Stimulated activated CD4-positive, alpha-beta T cell treated with anti-CD3 and anti-CD28 coated beads, Interleukin-15, amount 100 ng/mL, for 1 hour (primary cell): ENCODE measurements at regions not wholly inside any gene's neighbourhood (a gene's known extent, or its start where the extent isn't known, plus 50 kb on each side); places are given as distances from the start of the nearest gene placed in this dataset.
A peak's percentile ranks its signal among the peaks of the same experiment; 100 is the strongest.

ENCODE experiments used
- DNase-seq, 2 donors: peaks; one replicate each; pipeline ENCODE4 v3.0.0-alpha.2; 2020; ENCODE audit warnings: low read depth in 1 of 2, low spot score in 1 of 2

GRCh38 chr10:78571891-78572290 is 496.9 kb upstream of the ZMIZ1 start:
- no peak for DNase-seq

DNA sequence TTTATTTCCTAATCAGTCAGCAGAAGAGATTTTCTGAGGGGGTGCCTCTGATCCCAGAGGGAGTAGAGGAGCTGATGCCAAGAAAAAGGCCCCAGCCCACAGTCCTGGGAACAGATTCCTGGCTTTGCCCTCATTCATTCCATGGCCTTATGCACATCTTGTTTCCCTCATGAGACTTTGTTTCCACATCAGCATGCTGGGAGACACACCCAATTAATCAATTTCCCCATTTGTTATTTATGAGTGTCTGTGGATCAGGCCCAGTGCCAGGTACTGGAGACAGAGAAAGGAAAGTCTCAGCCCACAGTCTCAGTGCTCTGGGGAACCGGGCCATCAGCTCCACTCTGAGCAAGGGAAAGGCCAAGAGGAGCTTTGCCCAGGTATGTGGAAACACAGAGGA is 496.2 kb upstream of the ZMIZ1 start:
- no peak for DNase-seq

DNA sequence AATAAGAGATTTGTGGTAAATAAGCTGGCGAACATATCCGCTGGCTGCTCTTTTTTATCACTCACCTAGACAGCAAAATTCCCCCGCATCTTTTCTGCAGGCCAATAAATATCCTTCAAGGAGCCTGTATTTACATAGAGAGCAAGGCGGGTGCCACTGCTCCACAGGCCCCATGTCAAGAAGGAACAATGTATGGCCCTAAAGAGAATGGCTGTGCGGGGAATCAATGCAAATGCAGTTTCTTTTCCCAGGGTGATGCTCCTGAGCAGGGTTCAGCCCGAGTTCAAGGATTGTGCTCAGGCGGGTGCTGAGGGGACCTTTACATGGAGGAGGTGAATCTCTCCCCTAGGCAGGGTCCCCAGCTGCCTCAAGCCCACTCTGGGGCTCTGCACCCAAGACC is 494.2 kb upstream of the ZMIZ1 start:
- no peak for DNase-seq

DNA sequence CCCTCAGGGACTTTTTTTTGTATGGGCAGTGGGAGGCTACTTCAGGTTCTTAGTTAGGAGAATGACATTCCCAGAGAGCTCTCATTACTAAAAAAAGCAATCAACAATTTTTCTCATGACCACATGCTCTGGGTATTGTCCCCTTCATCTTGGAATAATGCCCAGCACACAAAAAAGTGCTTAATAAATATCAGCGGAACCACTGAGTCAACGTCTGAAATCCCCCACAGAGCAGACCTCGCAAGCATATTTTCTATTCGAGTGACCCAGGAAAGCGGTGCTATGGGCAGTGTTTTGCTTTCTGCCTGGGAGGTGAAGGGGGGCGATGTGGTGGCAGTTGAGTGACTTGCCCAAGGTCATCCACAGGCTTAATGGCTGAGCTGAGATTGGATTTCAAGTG is 493.4 kb upstream of the ZMIZ1 start:
- DNase-seq, result no peak

DNA sequence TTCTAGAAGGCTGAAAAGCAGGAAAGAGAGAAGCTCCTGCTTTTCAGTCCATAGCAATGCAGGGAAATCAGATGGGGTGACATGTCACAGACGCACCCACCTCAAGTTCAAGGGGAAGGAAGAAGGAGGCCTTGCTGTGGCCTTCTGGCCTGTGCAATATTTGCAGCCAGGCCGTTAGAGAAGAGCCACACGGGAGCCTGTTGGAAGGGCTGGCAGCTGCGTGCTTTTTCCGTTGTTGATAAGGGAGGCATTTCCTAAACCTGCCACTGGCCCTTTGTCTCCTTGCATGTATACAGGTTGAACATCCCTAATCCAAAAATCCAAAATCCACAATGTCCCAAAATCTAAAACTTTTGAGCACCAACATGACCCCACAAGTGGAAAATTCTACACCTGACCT is 492.5 kb upstream of the ZMIZ1 start:
- DNase-seq, result no peak

- no peak for DNase-seq
Measured at GRCh38 chr10:78577712-78578111, 491.1 kb upstream of the ZMIZ1 start.

- peak in 1 of 2 donors; percentile 38 for DNase-seq
Measured at GRCh38 chr10:78578929-78579328, 489.8 kb upstream of the ZMIZ1 start.

- DNase-seq, result no peak
Measured at GRCh38 chr10:78579576-78579975, 489.2 kb upstream of the ZMIZ1 start.

GRCh38 chr10:78579995-78580394 is 488.8 kb upstream of the ZMIZ1 start:
- no peak for DNase-seq

GRCh38 chr10:78581133-78581694 is 487.6 kb upstream of the ZMIZ1 start:
- no peak for DNase-seq

DNA sequence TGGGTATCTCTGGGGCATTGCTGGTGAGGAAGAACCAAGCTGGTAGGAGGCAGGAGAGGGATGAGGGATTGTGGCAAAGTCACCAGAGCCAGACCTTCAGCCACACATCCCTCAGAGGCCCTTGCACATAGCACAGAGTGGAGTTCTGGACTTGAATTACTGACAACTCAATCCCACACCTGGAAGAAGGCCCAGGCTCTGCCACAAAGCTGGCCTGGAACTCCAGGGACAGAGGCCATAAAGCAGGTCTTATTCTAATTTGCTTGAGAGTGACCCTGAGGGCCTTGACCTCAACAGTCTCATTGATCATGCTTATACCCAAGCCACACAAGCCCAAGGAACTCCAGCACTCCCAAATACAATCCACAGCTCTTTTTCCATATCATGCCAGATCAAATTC is 486.2 kb upstream of the ZMIZ1 start:
- no peak for DNase-seq

GRCh38 chr10:78584266-78584665 is 484.5 kb upstream of the ZMIZ1 start:
- DNase-seq, result no peak

- DNase-seq, result no peak
Measured at GRCh38 chr10:78584681-78585080, 484.1 kb upstream of the ZMIZ1 start.

DNA sequence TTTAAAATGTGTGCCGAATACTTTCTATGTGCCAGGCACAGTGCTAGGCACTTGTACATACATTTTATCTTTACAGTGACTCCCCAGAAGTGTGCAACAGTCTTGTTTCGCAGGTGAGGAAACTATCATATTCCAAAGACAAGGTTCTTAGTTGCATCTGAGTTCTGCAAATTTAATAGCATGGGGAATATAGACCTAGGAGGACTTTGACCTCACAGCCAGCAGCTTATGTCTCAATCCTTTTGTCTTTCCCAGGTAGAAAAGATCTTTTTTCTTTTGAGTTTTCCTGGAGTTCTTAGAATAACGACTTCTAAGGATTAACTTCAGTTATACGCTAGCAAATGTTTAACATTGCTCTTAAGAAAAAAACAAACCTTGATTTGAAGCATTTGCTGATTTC is 482.8 kb upstream of the ZMIZ1 start:
- no peak for DNase-seq

DNA sequence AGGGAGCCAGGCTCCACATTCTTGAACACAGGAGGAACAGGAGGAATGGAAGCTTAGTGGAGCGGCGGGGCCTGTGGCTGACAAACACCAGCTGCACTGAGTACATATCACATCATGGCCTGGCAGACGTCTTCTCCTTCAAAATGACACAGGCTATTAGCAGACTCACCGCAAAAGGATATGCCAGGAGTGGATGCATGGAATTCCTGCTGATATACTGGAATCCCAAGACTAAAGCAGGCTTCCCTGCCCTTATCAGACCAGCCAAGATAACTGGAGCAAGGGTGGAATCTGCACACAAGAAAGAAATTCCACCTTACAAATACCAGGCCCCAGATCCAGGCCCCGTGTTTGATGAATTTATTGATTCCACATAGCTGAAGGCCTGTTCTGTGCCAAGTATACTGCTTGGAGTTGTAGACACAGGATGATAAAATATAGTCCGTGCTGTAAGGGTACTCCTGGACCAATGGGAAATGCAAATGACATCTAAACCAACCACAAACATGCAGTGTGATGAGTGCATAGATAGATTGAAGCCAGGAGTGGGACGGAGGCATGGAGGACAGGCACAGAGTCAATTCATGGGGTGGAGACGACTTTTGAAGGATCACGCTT is 480.5 kb upstream of the ZMIZ1 start:
- DNase-seq, result no peak

- no peak for DNase-seq
Measured at GRCh38 chr10:78589687-78590086, 479.1 kb upstream of the ZMIZ1 start.

DNA sequence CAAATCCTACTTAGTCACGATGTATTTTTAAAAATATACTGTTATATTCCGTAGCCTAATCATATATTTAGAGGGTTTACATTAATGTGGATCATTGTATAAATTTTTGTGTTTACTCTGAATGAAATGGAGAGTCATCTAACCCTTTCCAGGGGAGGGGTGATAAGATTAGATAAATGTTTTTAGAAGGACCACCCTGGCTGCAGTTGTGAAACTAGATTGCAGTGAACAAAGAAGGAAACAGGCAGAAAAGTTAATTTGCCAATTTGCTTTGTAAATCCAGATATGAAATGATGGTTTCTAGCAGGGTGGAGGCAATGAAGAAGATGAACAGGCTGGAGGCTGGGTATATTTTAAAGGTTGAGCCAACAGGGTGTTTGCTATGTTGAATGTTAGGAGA is 477.7 kb upstream of the ZMIZ1 start:
- DNase-seq, result no peak

- DNase-seq, result no peak
Measured at GRCh38 chr10:78594559-78595268, 474.1 kb upstream of the ZMIZ1 start.

GRCh38 chr10:78595269-78595619 is 473.5 kb upstream of the ZMIZ1 start:
- DNase-seq, result no peak

DNA sequence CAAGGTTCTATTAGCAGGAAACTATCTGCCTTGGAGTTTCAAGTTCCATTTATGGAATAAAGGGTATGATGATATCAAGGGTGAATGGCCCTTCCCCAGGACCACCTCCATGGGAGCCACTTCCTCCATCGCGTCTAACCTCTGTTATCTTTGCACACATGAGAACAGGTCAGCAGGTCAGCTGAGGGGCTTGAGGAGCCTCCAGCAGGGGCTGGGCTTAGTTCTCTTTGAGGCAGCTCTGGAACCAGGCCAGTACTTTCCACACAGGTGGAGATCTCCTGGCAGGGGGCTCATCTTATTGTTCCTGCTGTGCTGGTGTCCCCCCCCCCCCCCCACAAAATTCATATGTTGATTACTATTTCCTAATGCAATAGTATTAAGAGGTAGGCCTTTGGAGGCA is 472.2 kb upstream of the ZMIZ1 start:
- DNase-seq, result no peak

- DNase-seq, result no peak
Measured at GRCh38 chr10:78597796-78598555, 470.8 kb upstream of the ZMIZ1 start.
